CD4-positive, alpha-beta T cell treated with Interleukin-17A for 4 hours (primary cell): ENCODE measurements at regions not wholly inside any gene's neighbourhood (a gene's known extent, or its start where the extent isn't known, plus 50 kb on each side); places are given as distances from the start of the nearest gene placed in this dataset.
"Not testable (repeated sequence)": the region's sequence is repeated elsewhere in the genome, so short reads cannot be mapped to it uniquely, and the experiment has no call there.

Experiments used
- DNase-seq: peaks from one replicate; pipeline ENCODE4 v3.0.0-alpha.2; 2020; ENCODE audit warnings: mixed read lengths

GRCh38 chr3:150327678-150328653, 80.1 kb upstream of the TSC22D2 start:
- DNase-seq = no peak

DNA sequence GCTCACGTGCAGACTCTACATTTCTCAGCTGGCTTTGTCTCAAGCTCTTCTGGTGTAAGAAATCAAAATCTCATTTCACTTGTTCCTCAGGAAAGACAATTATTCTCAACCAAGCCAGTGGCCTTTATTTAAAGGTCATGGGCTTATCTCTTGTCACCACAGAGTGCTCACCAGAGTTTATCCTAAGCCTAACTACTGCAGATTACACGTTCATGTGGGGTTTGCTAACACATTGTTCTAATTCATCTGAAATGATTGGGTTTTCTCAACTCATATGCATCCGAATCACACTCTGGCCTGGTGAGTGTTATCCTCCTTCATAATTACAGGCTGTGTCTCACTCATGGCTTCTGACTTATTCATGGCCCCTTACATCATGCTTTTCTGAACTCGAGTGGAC, 83.3 kb upstream of the TSC22D2 start:
- DNase-seq = no peak

- DNase-seq = no peak
These were observed 83.9 kb upstream of the TSC22D2 start for GRCh38 chr3:150324245-150324644.

GRCh38 chr3:150323770-150324169, 84.3 kb upstream of the TSC22D2 start:
- DNase-seq = no peak

DNA sequence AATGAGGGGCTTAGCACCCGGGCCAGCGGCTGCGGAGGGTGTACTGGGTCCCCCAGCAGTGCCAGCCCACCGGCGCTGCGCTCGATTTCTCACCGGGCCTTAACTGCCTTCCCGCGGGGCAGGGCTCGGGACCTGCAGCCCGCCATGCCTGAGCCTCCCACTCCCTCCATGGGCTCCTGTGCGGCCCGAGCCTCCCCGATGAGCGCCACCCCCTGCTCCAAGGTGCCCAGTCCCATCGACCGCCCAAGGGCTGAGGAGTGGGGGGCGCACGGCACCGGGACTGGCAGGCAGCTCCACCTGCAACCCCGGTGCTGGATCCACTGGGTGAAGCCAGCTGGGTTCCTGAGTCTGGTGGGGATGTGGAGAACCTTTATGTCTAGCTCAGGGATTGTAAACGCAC, 85.0 kb upstream of the TSC22D2 start:
- not testable (repeated sequence) for DNase-seq

DNA sequence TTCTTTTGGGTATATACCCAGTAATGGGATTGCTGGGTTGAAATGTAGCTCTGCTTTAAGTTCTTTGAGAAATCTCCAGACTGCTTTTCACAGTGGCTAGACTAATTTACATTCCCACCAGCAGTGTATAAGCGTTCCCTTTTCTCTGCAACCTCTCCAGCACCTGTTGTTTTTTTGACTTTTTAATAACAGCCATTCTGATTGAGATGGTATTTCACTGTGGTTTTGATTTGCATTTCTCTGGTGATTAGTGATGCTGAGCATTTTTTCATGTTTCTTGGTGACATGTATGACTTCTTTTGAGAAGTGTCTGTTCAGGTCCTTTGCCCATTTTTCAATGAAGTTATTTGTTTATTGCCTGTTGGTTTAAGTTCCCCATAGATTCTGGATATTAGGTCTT, 87.1 kb upstream of the TSC22D2 start:
- not testable (repeated sequence) for DNase-seq

- DNase-seq = no peak
These were observed 88.2 kb upstream of the TSC22D2 start for GRCh38 chr3:150319900-150320299.

- no peak for DNase-seq
These were observed 90.6 kb upstream of the TSC22D2 start for GRCh38 chr3:150317469-150317868.

- DNase-seq = no peak
These were observed 92.4 kb upstream of the TSC22D2 start for GRCh38 chr3:150315721-150316120.

DNA sequence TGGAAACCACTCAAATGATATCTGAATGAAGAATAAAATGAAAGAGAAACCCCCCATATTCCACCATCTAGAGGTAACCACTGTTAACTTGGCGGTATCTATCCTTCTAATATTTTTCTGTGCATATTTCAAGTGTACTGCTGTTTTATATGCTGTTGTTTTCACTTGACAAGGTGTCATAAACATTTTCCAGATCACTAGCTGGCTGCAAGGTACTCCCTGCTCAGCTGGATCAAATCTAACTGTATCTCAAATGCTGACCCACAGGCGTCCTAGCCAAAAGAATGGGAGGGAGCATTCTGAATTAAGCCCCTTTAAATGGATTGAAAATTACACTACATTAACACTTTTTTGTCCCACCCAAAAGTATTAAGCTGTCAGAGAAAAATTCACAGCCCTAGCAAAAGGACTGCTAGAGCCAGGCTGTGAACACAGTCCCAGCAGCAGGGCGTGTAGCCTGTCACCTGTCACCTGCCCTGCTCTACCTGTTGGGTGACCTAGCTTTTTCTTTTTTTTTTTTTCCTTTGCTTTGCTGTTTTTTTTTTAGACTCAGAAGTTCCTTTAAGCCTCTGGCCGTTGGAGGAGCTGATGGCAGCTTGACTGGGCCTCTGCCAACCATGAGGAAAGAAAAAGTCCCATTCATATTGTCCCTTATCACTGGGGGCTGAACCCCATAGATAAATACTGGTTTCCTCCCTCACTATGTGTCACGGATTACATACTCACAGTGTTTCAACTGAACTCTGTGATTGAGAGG, 93.7 kb upstream of the TSC22D2 start:
- DNase-seq = no peak

- no peak for DNase-seq
These were observed 96.0 kb upstream of the TSC22D2 start for GRCh38 chr3:150312018-150312657.

DNA sequence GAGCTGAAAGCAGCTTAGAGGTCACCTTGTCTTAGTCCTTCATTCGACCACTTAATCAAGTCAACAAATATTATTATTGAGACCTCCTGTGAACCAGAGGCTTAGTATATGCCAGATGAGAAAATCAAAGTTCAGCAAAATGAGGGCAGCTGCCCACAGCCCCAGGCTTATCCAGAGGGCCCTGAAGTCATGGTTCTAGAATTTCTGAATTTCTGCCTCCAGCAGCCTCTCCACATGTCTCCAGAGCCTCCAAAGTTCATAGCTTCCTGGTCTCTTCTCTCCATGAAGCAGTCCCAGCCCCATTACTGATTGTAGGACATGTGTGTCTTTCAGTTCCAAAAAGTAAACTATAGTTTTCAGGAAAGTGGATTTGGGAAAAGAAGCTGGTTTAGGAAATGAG, 96.9 kb upstream of the TSC22D2 start:
- no peak for DNase-seq

- DNase-seq = no peak
These were observed 98.5 kb upstream of the TSC22D2 start for GRCh38 chr3:150309557-150309956.

DNA sequence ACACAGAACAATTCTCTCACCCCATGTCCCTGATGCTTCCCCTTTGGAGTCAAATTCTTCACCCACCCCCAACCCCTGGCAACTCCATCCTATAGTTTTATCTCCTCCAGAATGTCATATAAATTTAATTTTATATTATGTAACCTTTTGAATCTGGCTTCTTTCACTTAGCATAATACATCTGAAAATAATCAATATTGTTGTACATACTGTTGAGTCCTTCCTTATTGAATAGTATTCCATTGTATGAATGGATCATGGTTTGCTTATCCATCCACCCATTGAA, 98.9 kb upstream of the TSC22D2 start:
- no peak for DNase-seq

DNA sequence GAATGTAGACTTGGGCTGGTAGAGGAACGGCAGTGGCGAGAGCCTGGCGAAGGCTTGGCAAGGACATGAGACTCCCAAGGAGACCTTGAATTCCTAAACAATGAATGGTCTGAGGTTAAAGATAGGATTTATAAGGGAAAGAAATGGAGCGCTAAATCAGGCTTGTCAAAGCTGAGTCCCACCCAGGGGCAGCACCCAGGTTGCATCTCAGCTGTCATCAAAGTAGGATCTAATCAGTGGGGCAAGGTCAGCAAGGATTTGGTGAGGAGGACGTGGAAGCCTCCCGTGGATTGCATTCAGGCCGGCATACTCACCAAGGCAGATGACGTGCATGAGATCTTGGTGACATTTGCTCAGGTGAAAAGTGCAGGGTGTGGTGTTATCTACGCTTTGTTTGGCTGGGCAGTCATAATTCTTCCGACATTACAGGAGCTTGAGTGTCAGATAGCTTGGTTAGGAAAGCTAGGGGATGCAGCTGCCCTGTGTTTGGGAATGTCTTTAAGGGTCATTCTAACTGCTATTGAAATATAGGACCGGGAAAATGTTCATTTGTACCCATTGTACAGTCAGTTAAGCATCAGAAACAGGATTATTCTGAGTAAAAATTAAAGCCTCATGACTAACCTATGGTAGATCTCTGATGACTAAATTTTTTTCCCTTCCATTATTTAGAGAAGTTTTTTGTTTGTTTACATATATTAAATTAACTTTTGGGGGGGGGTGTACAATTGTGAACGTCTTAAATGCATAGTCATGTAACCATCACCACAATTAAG, 99.4 kb upstream of the TSC22D2 start:
- DNase-seq = no peak

DNA sequence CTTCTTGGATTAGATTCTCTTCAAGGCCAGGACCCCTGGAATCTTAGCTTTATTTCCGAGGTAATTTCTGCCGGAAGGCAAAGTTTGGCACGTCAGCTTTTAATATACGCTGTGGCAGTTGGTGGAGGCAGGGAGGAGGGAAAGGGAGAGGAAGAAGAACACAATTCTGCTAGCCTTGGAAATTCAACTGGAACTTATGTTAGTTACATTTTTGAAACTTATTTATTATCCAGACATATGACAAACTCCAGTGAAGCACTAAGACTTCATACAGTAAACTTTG, 100.1 kb upstream of the TSC22D2 start:
- DNase-seq = no peak

- DNase-seq = no peak
These were observed 100.6 kb upstream of the TSC22D2 start for GRCh38 chr3:150307311-150308036.

- DNase-seq = no peak
These were observed 101.2 kb upstream of the TSC22D2 start for GRCh38 chr3:150306906-150307305.

DNA sequence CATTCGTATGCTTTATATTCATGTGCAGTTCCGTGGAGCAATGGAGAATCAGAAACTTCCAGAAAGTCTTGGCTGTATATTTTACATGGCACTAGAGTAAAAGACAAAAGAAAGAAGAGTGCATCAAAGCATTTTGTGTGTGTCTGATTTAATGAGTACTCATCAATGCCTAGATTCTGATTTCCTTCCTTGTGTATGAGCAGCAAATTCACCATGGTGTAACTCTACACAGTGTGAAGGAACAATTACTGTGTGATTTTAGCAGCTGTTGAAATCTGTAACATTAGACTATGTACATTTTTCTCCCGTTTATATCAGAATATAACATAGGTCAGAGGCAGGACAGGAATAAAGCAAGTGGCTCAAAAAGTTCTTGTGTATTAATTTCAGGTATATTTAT, 102.0 kb upstream of the TSC22D2 start:
- DNase-seq = no peak

DNA sequence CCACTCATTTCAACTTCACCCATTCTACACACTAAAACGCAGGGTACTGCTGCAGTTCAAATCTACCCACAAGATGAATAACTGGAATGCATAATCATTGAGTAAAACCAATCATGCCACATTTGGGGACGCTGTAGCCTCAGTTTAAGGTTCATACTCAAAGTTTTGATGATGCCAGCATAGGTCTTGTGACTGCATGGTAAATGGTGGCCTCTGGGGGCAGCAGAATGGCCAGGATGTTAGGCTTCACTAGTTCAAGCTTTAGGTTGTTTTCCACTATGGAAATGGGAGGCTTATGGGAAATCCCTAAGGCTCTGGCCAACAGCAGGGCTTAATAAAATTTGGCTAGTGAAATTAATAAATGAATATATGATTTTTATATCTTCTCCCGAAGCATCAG, 104.3 kb upstream of the TSC22D2 start:
- DNase-seq = no peak

- no peak for DNase-seq
These were observed 105.9 kb upstream of the TSC22D2 start for GRCh38 chr3:150302246-150302645.

DNA sequence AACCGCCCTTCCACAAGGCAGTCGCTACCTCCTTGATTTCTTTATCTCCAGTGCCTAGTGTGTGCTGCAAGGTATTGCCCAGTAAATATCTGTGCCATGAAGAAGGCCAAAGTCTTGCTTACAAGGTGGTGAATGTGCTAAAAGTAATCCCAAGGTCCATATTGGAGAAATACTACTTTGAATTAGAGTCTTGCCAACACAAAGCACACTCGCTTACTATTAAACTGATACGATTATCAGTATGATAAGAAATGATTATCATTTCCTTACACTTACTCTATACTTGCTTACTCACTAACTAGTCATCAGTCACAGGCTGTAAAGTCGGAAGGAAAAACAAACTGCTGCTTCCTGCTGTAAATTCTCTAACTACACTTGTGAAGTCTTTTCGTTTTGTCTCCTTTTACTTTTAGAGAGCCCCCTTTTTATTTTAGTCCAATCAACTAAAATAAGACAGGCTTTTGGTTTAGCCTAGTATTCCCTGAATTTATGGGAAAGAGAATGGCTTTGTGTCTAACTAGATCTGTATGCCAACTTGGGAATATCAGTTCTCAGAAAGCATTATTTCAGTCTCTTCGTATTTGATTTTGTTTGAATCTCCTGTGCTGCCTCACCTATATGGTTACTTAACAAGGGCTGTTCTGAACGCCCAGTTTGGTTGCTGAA, 107.1 kb upstream of the TSC22D2 start:
- DNase-seq = no peak
